ENCODE measurements at regions not wholly inside any gene's neighbourhood (a gene's known extent, or its start where the extent isn't known, plus 50 kb on each side); places are given as distances from the start of the nearest gene placed in this dataset.
A peak's percentile ranks its signal among the peaks of the same experiment; 100 is the strongest.

DNA sequence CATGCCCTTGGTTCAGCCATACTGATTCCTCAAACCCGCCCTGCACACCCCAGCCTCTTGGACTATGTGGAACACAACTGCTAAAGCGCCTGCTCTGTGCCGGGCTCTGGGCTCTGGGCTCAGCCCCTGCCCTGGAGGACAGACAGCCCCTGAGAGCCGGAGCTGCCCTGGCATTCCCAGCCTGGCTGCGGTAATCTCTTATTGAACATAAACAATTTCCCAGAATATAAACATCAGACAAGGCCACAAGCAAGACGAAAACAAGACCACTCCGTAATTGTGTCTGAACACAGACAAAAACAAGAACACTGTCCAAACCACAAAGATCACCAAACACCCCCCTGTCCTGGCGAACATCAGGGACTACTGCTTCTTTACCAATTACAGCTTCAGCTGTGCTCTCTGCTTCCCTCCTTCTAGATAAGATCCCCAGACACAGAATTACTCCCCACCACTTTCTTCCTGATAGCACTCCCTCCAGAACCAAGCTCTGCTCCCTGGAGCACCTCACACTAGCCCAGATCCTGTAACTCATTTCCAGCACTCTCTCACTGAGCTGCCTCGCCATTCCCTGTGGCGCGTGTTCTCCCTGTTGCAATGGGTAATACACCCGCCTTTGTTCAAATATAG is 57.1 kb upstream of the TLE3 start:
- no TSS peak for BruUV-seq (replicated peaks)
- peak overlapping the region; percentile 69 for H2AFZ ChIP-seq (replicated peaks; ENCODE audit: low read length, poor library complexity)
- H3K36me3 ChIP-seq (ENCODE audit: control insufficient read depth, insufficient read depth, low read length), result no peaks in the 10 kb centered on the region
- intact Hi-C loops (cut with micrococcal nuclease), result no loop called here
- no peaks in the 10 kb centered on the region for H3K79me1 ChIP-seq (ENCODE audit: low read depth in 1 of 2, low read length in 2 of 2)
- H3K4ac ChIP-seq (ENCODE audit: low read depth, low read length), result no peak overlapping the region; the same call in 1 of the 2 replicates
- no peak overlapping the region for H2BK15ac ChIP-seq (ENCODE audit: low read depth, low read length)
- H3K9ac ChIP-seq (ENCODE audit: low read depth, low read length), result 0 out of 2 replicates have a peak overlapping the region, but pooled peaks have one; percentile 8
- 14% methylated on average over 6 of the region's 12 CpGs; no CpG with 5 or more reads in 1 of the 2 experiments for WGBS, 2 experiments (ENCODE audit: extremely low coverage in 2 of 2, insufficient read length in 1 of 2)
- ATAC-seq (ENCODE audit: low read depth), result peak; percentile 58
- ChIA-PET POLR2A (ENCODE audit: unreplicated experiment) (no interaction called here), CTCF (no interaction called here)
- H2BK120ac ChIP-seq (ENCODE audit: low read depth, low read length), result no peak overlapping the region
- H2BK20ac ChIP-seq (ENCODE audit: low read depth, low read length), result 0 out of 2 replicates have a peak overlapping the region, but pooled peaks have one; percentile 14
- peak overlapping the region; percentile 57; the same call in 1 of the 2 replicates for H3K4me2 ChIP-seq (ENCODE audit: low read depth, low read length)
- dilution Hi-C loops (cut with HindIII; ENCODE audit: low sequenced_read_pairs, unreplicated experiment), result no loop called here
- peak overlapping the region; percentile 34; the same call in 1 of the 2 replicates for H3K14ac ChIP-seq (replicated peaks; ENCODE audit: low read depth, low read length)
- in situ Hi-C loops (cut with MboI; ENCODE audit: low sequenced_read_pairs), result no loop called here
- DNase-seq, result peak; percentile 46
- TF ChIP-seq CHD1 (IDR thresholded peaks at IDR 0.05; ENCODE audit: low read depth, low read length) (no peak), BHLHE40 (IDR thresholded peaks at IDR 0.05; ENCODE audit: low read depth, low read length) (no peak), CEBPB (IDR thresholded peaks at IDR 0.05; ENCODE audit: low read depth, low read length) (no peak), MAFK (IDR thresholded peaks at IDR 0.05; ENCODE audit: low read depth, low read length) (no peak), RFX5 (IDR thresholded peaks at IDR 0.05; ENCODE audit: low read depth, low read length) (no peak), MXI1 (IDR thresholded peaks at IDR 0.05; ENCODE audit: borderline replicate concordance, low read depth, low read length) (no peak), POLR2A (IDR thresholded peaks at IDR 0.05; ENCODE audit: low read depth, low read length) (no peak), RCOR1 (IDR thresholded peaks at IDR 0.05; ENCODE audit: insufficient replicate concordance, low read length) (no peak)
- TF ChIP-seq, protein P1, sequence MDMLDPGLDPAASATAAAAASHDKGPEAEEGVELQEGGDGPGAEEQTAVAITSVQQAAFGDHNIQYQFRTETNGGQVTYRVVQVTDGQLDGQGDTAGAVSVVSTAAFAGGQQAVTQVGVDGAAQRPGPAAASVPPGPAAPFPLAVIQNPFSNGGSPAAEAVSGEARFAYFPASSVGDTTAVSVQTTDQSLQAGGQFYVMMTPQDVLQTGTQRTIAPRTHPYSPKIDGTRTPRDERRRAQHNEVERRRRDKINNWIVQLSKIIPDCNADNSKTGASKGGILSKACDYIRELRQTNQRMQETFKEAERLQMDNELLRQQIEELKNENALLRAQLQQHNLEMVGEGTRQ (IDR thresholded peaks at IDR 0.05; ENCODE audit: low read depth, low read length), result no peak
- H3K27ac ChIP-seq (ENCODE audit: insufficient read depth, low read length), result no peak overlapping the region; the same call in 1 of the 2 replicates
- H4K20me1 ChIP-seq (ENCODE audit: insufficient read depth, low read length), result 0 out of 2 replicates have a peak, but pooled peaks cover 4% of the 10 kb centered on the region
- H3K27me3 ChIP-seq (ENCODE audit: control insufficient read depth, insufficient read depth, low read length), result peaks cover 33% of the 10 kb centered on the region
- H4K8ac ChIP-seq (ENCODE audit: low read depth in 2 of 2, low read length in 2 of 2), result no peak overlapping the region
- H3K4me1 ChIP-seq (ENCODE audit: control insufficient read depth, insufficient read depth, low read length), result peaks cover 13% of the 10 kb centered on the region
- H2AK5ac ChIP-seq (ENCODE audit: low read depth, low read length), result no peak overlapping the region
- no peak overlapping the region for H2BK5ac ChIP-seq (ENCODE audit: low read depth, low read length, poor library complexity, severe bottlenecking)
- no peaks in the 10 kb centered on the region for H3K9me3 ChIP-seq (ENCODE audit: control insufficient read depth, insufficient read depth, low read length)
- H3K9me1 ChIP-seq (ENCODE audit: insufficient read depth, low read length), result peaks cover 2% of the 10 kb centered on the region; the same call in 1 of the 2 replicates
- H3K18ac ChIP-seq (ENCODE audit: low read depth, low read length), result no peak overlapping the region
- no peak overlapping the region for H3K23ac ChIP-seq (ENCODE audit: low read depth, low read length)
- H3K4me3 ChIP-seq (ENCODE audit: insufficient read depth, low read depth, low read length), result no peak overlapping the region
- H4K91ac ChIP-seq (ENCODE audit: insufficient read depth, low read depth, low read length), result no peak overlapping the region
- no peak overlapping the region for H2AK9ac ChIP-seq (replicated peaks; ENCODE audit: low read depth, low read length, poor library complexity)
- H4K5ac ChIP-seq (ENCODE audit: low read depth, low read length), result no peak overlapping the region
- no peak overlapping the region for H3K56ac ChIP-seq (ENCODE audit: extremely low read depth, insufficient read depth, low read length)
